GM23338 (cell line): ENCODE measurements at regions not wholly inside any gene's neighbourhood (a gene's known extent, or its start where the extent isn't known, plus 50 kb on each side); places are given as distances from the start of the nearest gene placed in this dataset.

Experiments
- ATAC-seq: fragments of 200-7000 bp; cut with Tn5 transposase; 3 replicates; pipeline ENCODE4 v1.9.1; 2020
- DNase-seq: peaks from one replicate; pipeline ENCODE4 v3.0.0-alpha.2; 2015; ENCODE audit warnings: low spot score
- H2AFZ ChIP-seq: fragments of 200-600 bp; sonication (generic); 2 replicates; pipeline ENCODE4 v1.8.0; 2016; ENCODE audit warnings: antibody characterized with exemption, mild to moderate bottlenecking, moderate library complexity
- H3F3A ChIP-seq: fragments of 200-600 bp; sonication (generic); replicated peaks from 2 replicates; pipeline ENCODE4 v1.8.0; 2017; ENCODE audit warnings: antibody characterized with exemption, mixed run types, low read depth
- H3K27ac ChIP-seq: fragments of 200-600 bp; sonication (generic); 2 replicates; pipeline ENCODE4 v1.6.1; 2016; ENCODE audit warnings: low read depth
- H3K27me3 ChIP-seq: fragments of 200-600 bp; sonication (generic); 2 replicates; pipeline ENCODE4 v1.8.0; 2016; ENCODE audit warnings: mild to moderate bottlenecking, mixed run types, moderate library complexity; ENCODE audit not compliant: insufficient read depth
- H3K36me3 ChIP-seq: fragments of 200-600 bp; sonication (generic); 2 replicates; pipeline ENCODE4 v1.8.0; 2016; ENCODE audit warnings: mild to moderate bottlenecking; ENCODE audit not compliant: insufficient read depth
- H3K4me1 ChIP-seq: fragments of 200-600 bp; sonication (generic); 2 replicates; pipeline ENCODE4 v1.8.0; 2016; ENCODE audit warnings: mild to moderate bottlenecking, moderate library complexity; ENCODE audit not compliant: insufficient read depth
- H3K4me2 ChIP-seq: fragments of 200-600 bp; sonication (generic); 2 replicates; pipeline ENCODE4 v1.7.1; 2017; ENCODE audit warnings: mixed run types
- H3K4me3 ChIP-seq: fragments of 200-600 bp; sonication (generic); 2 replicates; pipeline ENCODE4 v1.6.1; 2016; ENCODE audit warnings: mixed run types
- H3K79me2 ChIP-seq: fragments of 200-600 bp; sonication (generic); replicated peaks from 2 replicates; pipeline ENCODE4 v1.8.0; 2017; ENCODE audit warnings: mild to moderate bottlenecking; ENCODE audit not compliant: insufficient read depth
- H3K9me2 ChIP-seq: fragments of 200-600 bp; sonication (generic); 2 replicates; pipeline ENCODE4 v1.8.0; 2017; ENCODE audit not compliant: insufficient read depth
- H4K20me1 ChIP-seq: fragments of 200-600 bp; sonication (generic); replicated peaks from 2 replicates; pipeline ENCODE4 v1.8.0; 2017; ENCODE audit warnings: mild to moderate bottlenecking; ENCODE audit not compliant: insufficient read depth
- H3K27ac Mint-ChIP-seq: 2 replicates; pipeline ENCODE4 v1.8.0; 2020; ENCODE audit warnings: inconsistent platforms, mild to moderate bottlenecking, moderate library complexity, mixed read lengths
- H3K27me3 Mint-ChIP-seq: 3 replicates; pipeline ENCODE4 v1.8.0; 2022; ENCODE audit warnings: low read depth, mild to moderate bottlenecking, moderate library complexity, mixed read lengths, inconsistent platforms; ENCODE audit not compliant: insufficient read depth, poor library complexity
- H3K36me3 Mint-ChIP-seq: 3 replicates; pipeline ENCODE4 v1.8.0; 2021; ENCODE audit warnings: low read depth, mild to moderate bottlenecking, inconsistent platforms, moderate library complexity, mixed read lengths
- H3K4me1 Mint-ChIP-seq: 3 replicates; pipeline ENCODE4 v1.8.0; 2020; ENCODE audit warnings: mild to moderate bottlenecking, inconsistent platforms, mixed read lengths
- H3K4me3 Mint-ChIP-seq: 3 replicates; pipeline ENCODE4 v1.8.0; 2021; ENCODE audit warnings: moderate library complexity, mild to moderate bottlenecking, inconsistent platforms, mixed read lengths
- H3K9me3 Mint-ChIP-seq: 3 replicates; pipeline ENCODE4 v1.8.0; 2020; ENCODE audit warnings: moderate library complexity, mild to moderate bottlenecking, inconsistent platforms, mixed read lengths
- CREB1 ChIP-seq: fragments of 250-450 bp; sonication (Bioruptor Pico); IDR thresholded peaks from 2 replicates; pipeline ENCODE4 v1.5.0; 2020; ENCODE audit warnings: low read depth, mild to moderate bottlenecking, moderate library complexity
- EZH2 ChIP-seq: fragments of 200-600 bp; sonication (generic); IDR thresholded peaks from one replicate; pipeline ENCODE4 v1.8.0; 2017; ENCODE audit warnings: antibody characterized with exemption, mild to moderate bottlenecking, low read depth; ENCODE audit not compliant: unreplicated experiment
- EZH2phosphoT487 ChIP-seq: fragments of 200-600 bp; sonication (generic); IDR thresholded peaks from one replicate; pipeline ENCODE4 v1.8.1; 2018; ENCODE audit warnings: antibody characterized with exemption; ENCODE audit not compliant: unreplicated experiment
- JUNB ChIP-seq: IDR thresholded peaks from one replicate; pipeline ENCODE4 v1.6.1; 2016; ENCODE audit warnings: antibody characterized with exemption; ENCODE audit not compliant: unreplicated experiment
- NANOG ChIP-seq: IDR thresholded peaks from 2 replicates; pipeline ENCODE4 v1.6.1; 2016; ENCODE audit warnings: antibody characterized with exemption, borderline replicate concordance
- POLR2AphosphoS5 ChIP-seq: IDR thresholded peaks from 2 replicates; pipeline ENCODE4 v1.6.1; 2016; ENCODE audit warnings: antibody characterized with exemption, low read depth
- STAT1 ChIP-seq: IDR thresholded peaks from one replicate; pipeline ENCODE4 v1.6.1; 2016; ENCODE audit warnings: antibody characterized with exemption; ENCODE audit not compliant: unreplicated experiment
- ZNF114 ChIP-seq: fragments of 250-450 bp; sonication (Bioruptor Pico); IDR thresholded peaks from 2 replicates; pipeline ENCODE4 v1.5.0; 2020; ENCODE audit warnings: mild to moderate bottlenecking, moderate library complexity
- ZNF331 ChIP-seq: fragments of 250-450 bp; sonication (Bioruptor Pico); IDR thresholded peaks from 2 replicates; pipeline ENCODE4 v1.5.0; 2020; ENCODE audit warnings: low read depth, mild to moderate bottlenecking, moderate library complexity
- TF ChIP-seq, protein P1 (sequence below): fragments of 250-450 bp; sonication (Bioruptor Pico); IDR thresholded peaks from 2 replicates; pipeline ENCODE4 v1.5.0; 2020; ENCODE audit warnings: mild to moderate bottlenecking, moderate library complexity
- TF ChIP-seq, protein P2 (sequence below), 2 experiments: fragments of 200-600 bp in 1 of 2; sonication (generic) in 1 of 2; conservative IDR thresholded peaks; 2 replicates each; pipeline versions ENCODE4 v1.5.1 to v1.6.1; 2016 to 2017; ENCODE audit warnings: antibody characterized with exemption in 2 of 2, low read depth in 2 of 2, mild to moderate bottlenecking in 2 of 2, moderate library complexity in 1 of 2
- TF ChIP-seq, protein P3 (sequence below): IDR thresholded peaks from 2 replicates; pipeline ENCODE4 v1.6.1; 2016; ENCODE audit warnings: antibody characterized with exemption
- TF ChIP-seq, protein P4 (sequence below): IDR thresholded peaks from one replicate; pipeline ENCODE4 v1.6.1; 2018; ENCODE audit warnings: antibody characterized with exemption; ENCODE audit not compliant: unreplicated experiment

DNA sequence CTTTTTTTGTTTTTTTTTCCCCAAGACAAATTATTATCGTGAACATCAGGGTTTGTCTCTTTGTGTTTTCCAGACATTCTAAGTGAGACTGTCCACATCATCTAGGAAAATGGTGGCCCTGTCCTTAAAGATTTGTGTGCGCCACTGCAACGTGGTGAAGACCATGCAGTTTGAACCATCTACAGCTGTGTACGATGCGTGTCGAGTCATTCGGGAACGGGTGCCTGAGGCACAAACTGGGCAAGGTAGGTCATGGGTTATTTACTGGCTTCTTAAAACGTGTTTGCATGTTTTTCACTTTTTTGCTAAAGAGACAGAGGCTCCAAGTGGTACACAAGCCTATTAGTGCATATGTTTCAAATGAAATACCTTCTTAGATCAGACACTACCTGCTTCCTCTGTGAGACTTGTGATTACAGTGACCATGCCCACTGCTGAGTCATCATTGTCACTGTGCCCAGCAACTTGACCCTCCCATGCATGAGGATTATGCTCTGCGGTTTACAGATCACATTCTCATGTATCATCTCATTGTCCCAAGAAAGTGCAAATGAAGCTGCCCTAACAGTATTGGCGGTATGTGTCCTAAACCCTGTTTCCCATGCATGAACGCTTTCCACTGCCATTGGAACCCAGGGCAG lies 395.2 kb upstream of the TPM1 start:
- no peaks in the 10 kb centered on the region for H3K9me2 ChIP-seq
- no peaks in the 10 kb centered on the region for H3K4me1 ChIP-seq
- H3K4me1 Mint-ChIP-seq: peaks cover 11% of the 10 kb centered on the region
- H3K36me3 ChIP-seq: no peaks in the 10 kb centered on the region
- H3K4me2 ChIP-seq: no peak overlapping the region
- H3K4me3 ChIP-seq: no peak overlapping the region
- no peak overlapping the region for H2AFZ ChIP-seq
- H3K27ac ChIP-seq: no peak overlapping the region
- peaks cover under 1% of the 10 kb centered on the region; the same call in 1 of the 3 replicates for H3K36me3 Mint-ChIP-seq
- DNase-seq (no peak), ATAC-seq (no peak)
- H3K79me2 ChIP-seq: no peaks in the 10 kb centered on the region
- H3F3A ChIP-seq: no peaks in the 10 kb centered on the region
- H4K20me1 ChIP-seq: no peaks in the 10 kb centered on the region; the same call in 1 of the 2 replicates
- H3K9me3 Mint-ChIP-seq: no peaks in the 10 kb centered on the region
- H3K27ac Mint-ChIP-seq: peak overlapping the region; percentile 80
- H3K27me3 Mint-ChIP-seq: peaks cover 2% of the 10 kb centered on the region
- TF ChIP-seq STAT1: no peak
- TF ChIP-seq EZH2: no peak
- TF ChIP-seq, protein P1, sequence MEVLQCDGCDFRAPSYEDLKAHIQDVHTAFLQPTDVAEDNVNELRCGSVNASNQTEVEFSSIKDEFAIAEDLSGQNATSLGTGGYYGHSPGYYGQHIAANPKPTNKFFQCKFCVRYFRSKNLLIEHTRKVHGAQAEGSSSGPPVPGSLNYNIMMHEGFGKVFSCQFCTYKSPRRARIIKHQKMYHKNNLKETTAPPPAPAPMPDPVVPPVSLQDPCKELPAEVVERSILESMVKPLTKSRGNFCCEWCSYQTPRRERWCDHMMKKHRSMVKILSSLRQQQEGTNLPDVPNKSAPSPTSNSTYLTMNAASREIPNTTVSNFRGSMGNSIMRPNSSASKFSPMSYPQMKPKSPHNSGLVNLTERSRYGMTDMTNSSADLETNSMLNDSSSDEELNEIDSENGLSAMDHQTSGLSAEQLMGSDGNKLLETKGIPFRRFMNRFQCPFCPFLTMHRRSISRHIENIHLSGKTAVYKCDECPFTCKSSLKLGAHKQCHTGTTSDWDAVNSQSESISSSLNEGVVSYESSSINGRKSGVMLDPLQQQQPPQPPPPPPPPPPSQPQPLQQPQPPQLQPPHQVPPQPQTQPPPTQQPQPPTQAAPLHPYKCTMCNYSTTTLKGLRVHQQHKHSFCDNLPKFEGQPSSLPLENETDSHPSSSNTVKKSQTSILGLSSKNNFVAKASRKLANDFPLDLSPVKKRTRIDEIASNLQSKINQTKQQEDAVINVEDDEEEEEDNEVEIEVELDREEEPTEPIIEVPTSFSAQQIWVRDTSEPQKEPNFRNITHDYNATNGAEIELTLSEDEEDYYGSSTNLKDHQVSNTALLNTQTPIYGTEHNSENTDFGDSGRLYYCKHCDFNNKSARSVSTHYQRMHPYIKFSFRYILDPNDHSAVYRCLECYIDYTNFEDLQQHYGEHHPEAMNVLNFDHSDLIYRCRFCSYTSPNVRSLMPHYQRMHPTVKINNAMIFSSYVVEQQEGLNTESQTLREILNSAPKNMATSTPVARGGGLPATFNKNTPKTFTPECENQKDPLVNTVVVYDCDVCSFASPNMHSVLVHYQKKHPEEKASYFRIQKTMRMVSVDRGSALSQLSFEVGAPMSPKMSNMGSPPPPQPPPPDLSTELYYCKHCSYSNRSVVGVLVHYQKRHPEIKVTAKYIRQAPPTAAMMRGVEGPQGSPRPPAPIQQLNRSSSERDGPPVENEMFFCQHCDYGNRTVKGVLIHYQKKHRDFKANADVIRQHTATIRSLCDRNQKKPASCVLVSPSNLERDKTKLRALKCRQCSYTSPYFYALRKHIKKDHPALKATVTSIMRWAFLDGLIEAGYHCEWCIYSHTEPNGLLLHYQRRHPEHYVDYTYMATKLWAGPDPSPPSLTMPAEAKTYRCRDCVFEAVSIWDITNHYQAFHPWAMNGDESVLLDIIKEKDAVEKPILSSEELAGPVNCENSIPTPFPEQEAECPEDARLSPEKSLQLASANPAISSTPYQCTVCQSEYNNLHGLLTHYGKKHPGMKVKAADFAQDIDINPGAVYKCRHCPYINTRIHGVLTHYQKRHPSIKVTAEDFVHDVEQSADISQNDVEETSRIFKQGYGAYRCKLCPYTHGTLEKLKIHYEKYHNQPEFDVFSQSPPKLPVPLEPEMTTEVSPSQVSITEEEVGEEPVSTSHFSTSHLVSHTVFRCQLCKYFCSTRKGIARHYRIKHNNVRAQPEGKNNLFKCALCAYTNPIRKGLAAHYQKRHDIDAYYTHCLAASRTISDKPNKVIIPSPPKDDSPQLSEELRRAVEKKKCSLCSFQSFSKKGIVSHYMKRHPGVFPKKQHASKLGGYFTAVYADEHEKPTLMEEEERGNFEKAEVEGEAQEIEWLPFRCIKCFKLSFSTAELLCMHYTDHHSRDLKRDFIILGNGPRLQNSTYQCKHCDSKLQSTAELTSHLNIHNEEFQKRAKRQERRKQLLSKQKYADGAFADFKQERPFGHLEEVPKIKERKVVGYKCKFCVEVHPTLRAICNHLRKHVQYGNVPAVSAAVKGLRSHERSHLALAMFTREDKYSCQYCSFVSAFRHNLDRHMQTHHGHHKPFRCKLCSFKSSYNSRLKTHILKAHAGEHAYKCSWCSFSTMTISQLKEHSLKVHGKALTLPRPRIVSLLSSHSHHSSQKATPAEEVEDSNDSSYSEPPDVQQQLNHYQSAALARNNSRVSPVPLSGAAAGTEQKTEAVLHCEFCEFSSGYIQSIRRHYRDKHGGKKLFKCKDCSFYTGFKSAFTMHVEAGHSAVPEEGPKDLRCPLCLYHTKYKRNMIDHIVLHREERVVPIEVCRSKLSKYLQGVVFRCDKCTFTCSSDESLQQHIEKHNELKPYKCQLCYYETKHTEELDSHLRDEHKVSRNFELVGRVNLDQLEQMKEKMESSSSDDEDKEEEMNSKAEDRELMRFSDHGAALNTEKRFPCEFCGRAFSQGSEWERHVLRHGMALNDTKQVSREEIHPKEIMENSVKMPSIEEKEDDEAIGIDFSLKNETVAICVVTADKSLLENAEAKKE (CRISPR knock-in tag): no peak
- TF ChIP-seq POLR2AphosphoS5: no peak
- TF ChIP-seq, protein P2, sequence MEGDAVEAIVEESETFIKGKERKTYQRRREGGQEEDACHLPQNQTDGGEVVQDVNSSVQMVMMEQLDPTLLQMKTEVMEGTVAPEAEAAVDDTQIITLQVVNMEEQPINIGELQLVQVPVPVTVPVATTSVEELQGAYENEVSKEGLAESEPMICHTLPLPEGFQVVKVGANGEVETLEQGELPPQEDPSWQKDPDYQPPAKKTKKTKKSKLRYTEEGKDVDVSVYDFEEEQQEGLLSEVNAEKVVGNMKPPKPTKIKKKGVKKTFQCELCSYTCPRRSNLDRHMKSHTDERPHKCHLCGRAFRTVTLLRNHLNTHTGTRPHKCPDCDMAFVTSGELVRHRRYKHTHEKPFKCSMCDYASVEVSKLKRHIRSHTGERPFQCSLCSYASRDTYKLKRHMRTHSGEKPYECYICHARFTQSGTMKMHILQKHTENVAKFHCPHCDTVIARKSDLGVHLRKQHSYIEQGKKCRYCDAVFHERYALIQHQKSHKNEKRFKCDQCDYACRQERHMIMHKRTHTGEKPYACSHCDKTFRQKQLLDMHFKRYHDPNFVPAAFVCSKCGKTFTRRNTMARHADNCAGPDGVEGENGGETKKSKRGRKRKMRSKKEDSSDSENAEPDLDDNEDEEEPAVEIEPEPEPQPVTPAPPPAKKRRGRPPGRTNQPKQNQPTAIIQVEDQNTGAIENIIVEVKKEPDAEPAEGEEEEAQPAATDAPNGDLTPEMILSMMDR (conservative IDR thresholded peaks at IDR 0.05; ENCODE audit: low read depth in 2 of 2): no peak
- TF ChIP-seq, protein P3, sequence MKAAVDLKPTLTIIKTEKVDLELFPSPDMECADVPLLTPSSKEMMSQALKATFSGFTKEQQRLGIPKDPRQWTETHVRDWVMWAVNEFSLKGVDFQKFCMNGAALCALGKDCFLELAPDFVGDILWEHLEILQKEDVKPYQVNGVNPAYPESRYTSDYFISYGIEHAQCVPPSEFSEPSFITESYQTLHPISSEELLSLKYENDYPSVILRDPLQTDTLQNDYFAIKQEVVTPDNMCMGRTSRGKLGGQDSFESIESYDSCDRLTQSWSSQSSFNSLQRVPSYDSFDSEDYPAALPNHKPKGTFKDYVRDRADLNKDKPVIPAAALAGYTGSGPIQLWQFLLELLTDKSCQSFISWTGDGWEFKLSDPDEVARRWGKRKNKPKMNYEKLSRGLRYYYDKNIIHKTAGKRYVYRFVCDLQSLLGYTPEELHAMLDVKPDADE: no peak
- no peak for TF ChIP-seq NANOG
- no peak for TF ChIP-seq EZH2phosphoT487
- TF ChIP-seq JUNB: no peak
- no peak for TF ChIP-seq CREB1 (CRISPR knock-in tag)
- TF ChIP-seq, protein P4, sequence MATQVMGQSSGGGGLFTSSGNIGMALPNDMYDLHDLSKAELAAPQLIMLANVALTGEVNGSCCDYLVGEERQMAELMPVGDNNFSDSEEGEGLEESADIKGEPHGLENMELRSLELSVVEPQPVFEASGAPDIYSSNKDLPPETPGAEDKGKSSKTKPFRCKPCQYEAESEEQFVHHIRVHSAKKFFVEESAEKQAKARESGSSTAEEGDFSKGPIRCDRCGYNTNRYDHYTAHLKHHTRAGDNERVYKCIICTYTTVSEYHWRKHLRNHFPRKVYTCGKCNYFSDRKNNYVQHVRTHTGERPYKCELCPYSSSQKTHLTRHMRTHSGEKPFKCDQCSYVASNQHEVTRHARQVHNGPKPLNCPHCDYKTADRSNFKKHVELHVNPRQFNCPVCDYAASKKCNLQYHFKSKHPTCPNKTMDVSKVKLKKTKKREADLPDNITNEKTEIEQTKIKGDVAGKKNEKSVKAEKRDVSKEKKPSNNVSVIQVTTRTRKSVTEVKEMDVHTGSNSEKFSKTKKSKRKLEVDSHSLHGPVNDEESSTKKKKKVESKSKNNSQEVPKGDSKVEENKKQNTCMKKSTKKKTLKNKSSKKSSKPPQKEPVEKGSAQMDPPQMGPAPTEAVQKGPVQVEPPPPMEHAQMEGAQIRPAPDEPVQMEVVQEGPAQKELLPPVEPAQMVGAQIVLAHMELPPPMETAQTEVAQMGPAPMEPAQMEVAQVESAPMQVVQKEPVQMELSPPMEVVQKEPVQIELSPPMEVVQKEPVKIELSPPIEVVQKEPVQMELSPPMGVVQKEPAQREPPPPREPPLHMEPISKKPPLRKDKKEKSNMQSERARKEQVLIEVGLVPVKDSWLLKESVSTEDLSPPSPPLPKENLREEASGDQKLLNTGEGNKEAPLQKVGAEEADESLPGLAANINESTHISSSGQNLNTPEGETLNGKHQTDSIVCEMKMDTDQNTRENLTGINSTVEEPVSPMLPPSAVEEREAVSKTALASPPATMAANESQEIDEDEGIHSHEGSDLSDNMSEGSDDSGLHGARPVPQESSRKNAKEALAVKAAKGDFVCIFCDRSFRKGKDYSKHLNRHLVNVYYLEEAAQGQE: no peak
- no peak for TF ChIP-seq ZNF114 (CRISPR knock-in tag)
- no peak for TF ChIP-seq ZNF331 (CRISPR knock-in tag)
- H3K27me3 ChIP-seq: no peaks in the 10 kb centered on the region
- no peak overlapping the region for H3K4me3 Mint-ChIP-seq
